Astrocyte (in vitro differentiated cells and primary cell): ENCODE measurements at regions not wholly inside any gene's neighbourhood (a gene's known extent, or its start where the extent isn't known, plus 50 kb on each side); places are given as distances from the start of the nearest gene placed in this dataset.

ENCODE experiments used
- DNase-seq: peaks from one replicate; pipeline ENCODE4 v3.0.0-alpha.2; 2010; ENCODE audit warnings: low read depth
- FAIRE-seq: peaks from 2 replicates; lab custom pipeline; 2011; peaks lifted over from hg19 to GRCh38; lab: Jason Lieb, UNC
- H2AFZ ChIP-seq: 2 replicates; pipeline ENCODE4 v1.6.0; 2012; ENCODE audit warnings: low read depth, low read length, inconsistent platforms
- H3K27ac ChIP-seq: 2 replicates; pipeline ENCODE4 v1.5.1; 2011; ENCODE audit warnings: low read depth, low read length, inconsistent platforms
- H3K27me3 ChIP-seq: 2 replicates; pipeline ENCODE4 v1.6.0; 2011; ENCODE audit warnings: low read length, inconsistent platforms; ENCODE audit not compliant: insufficient read depth
- H3K36me3 ChIP-seq: 2 replicates; pipeline ENCODE4 v1.5.1; 2011; ENCODE audit warnings: low read length, inconsistent platforms; ENCODE audit not compliant: insufficient read depth
- H3K4me1 ChIP-seq: 2 replicates; pipeline ENCODE4 v1.5.1; 2011; ENCODE audit warnings: low read length, inconsistent platforms; ENCODE audit not compliant: insufficient read depth
- H3K4me2 ChIP-seq: 2 replicates; pipeline ENCODE4 v1.6.0; 2012; ENCODE audit warnings: low read length, inconsistent platforms
- H3K4me3 ChIP-seq: 2 replicates; pipeline ENCODE4 v1.5.1; 2011; ENCODE audit warnings: low read depth, mild to moderate bottlenecking, low read length, inconsistent platforms; ENCODE audit not compliant: insufficient read depth
- H3K79me2 ChIP-seq: 2 replicates; pipeline ENCODE4 v1.6.0; 2012; ENCODE audit warnings: mild to moderate bottlenecking, low read length, inconsistent platforms; ENCODE audit not compliant: insufficient read depth
- H3K9ac ChIP-seq: 2 replicates; pipeline ENCODE4 v1.6.0; 2012; ENCODE audit warnings: mild to moderate bottlenecking, low read length, inconsistent platforms
- H3K9me3 ChIP-seq: 2 replicates; pipeline ENCODE4 v1.5.1; 2012; ENCODE audit warnings: low read depth, mild to moderate bottlenecking, low read length, inconsistent platforms; ENCODE audit not compliant: insufficient read depth
- H4K20me1 ChIP-seq: 2 replicates; pipeline ENCODE4 v1.6.0; 2012; ENCODE audit warnings: low read length, inconsistent platforms; ENCODE audit not compliant: insufficient read depth
- H3K27ac Mint-ChIP-seq: one replicate; pipeline ENCODE4 v1.8.0; 2021; ENCODE audit warnings: mild to moderate bottlenecking, mixed read lengths; ENCODE audit not compliant: unreplicated experiment
- H3K27me3 Mint-ChIP-seq: one replicate; pipeline ENCODE4 v1.8.0; 2021; ENCODE audit warnings: low read depth, mixed read lengths; ENCODE audit not compliant: unreplicated experiment
- H3K36me3 Mint-ChIP-seq: one replicate; pipeline ENCODE4 v1.8.0; 2021; ENCODE audit warnings: low read depth, mixed read lengths; ENCODE audit not compliant: unreplicated experiment
- H3K4me1 Mint-ChIP-seq: one replicate; pipeline ENCODE4 v1.8.0; 2021; ENCODE audit warnings: low read depth, mixed read lengths; ENCODE audit not compliant: unreplicated experiment
- H3K4me3 Mint-ChIP-seq: one replicate; pipeline ENCODE4 v1.8.0; 2021; ENCODE audit warnings: mild to moderate bottlenecking, moderate library complexity, mixed read lengths; ENCODE audit not compliant: unreplicated experiment
- H3K9me3 Mint-ChIP-seq: one replicate; pipeline ENCODE4 v1.8.0; 2021; ENCODE audit warnings: mild to moderate bottlenecking, mixed read lengths; ENCODE audit not compliant: unreplicated experiment
- EZH2 ChIP-seq: IDR thresholded peaks from 2 replicates; pipeline ENCODE4 v1.6.1; 2012; ENCODE audit warnings: mild to moderate bottlenecking, low read length, inconsistent platforms; ENCODE audit not compliant: insufficient read depth
- TF ChIP-seq, protein P1 (sequence below): IDR thresholded peaks from 2 replicates; pipeline ENCODE4 v1.5.1; 2011; ENCODE audit warnings: low read depth, mild to moderate bottlenecking, inconsistent platforms, low read length, moderate library complexity; ENCODE audit not compliant: insufficient read depth

- no peaks in the 10 kb centered on the region for H3K36me3 Mint-ChIP-seq
- no peaks in the 10 kb centered on the region for H3K36me3 ChIP-seq
- H3K4me1 ChIP-seq, result no peaks in the 10 kb centered on the region
- no peak overlapping the region for H3K4me3 ChIP-seq
- H3K9me3 Mint-ChIP-seq, result peaks cover 2% of the 10 kb centered on the region
- no peak for FAIRE-seq
- H3K27me3 ChIP-seq, result no peaks in the 10 kb centered on the region
- H3K79me2 ChIP-seq, result no peaks in the 10 kb centered on the region
- H3K4me1 Mint-ChIP-seq, result no peaks in the 10 kb centered on the region
- H3K27me3 Mint-ChIP-seq, result peaks cover 46% of the 10 kb centered on the region
- no peaks in the 10 kb centered on the region for H4K20me1 ChIP-seq
- H3K4me3 Mint-ChIP-seq, result no peak overlapping the region
- H3K9ac ChIP-seq, result no peak overlapping the region
- no peak overlapping the region for H3K27ac ChIP-seq
- DNase-seq, result no peak
- no peaks in the 10 kb centered on the region for H3K9me3 ChIP-seq
- H3K27ac Mint-ChIP-seq, result no peak overlapping the region
- H2AFZ ChIP-seq, result no peak overlapping the region
- TF ChIP-seq, protein P1, sequence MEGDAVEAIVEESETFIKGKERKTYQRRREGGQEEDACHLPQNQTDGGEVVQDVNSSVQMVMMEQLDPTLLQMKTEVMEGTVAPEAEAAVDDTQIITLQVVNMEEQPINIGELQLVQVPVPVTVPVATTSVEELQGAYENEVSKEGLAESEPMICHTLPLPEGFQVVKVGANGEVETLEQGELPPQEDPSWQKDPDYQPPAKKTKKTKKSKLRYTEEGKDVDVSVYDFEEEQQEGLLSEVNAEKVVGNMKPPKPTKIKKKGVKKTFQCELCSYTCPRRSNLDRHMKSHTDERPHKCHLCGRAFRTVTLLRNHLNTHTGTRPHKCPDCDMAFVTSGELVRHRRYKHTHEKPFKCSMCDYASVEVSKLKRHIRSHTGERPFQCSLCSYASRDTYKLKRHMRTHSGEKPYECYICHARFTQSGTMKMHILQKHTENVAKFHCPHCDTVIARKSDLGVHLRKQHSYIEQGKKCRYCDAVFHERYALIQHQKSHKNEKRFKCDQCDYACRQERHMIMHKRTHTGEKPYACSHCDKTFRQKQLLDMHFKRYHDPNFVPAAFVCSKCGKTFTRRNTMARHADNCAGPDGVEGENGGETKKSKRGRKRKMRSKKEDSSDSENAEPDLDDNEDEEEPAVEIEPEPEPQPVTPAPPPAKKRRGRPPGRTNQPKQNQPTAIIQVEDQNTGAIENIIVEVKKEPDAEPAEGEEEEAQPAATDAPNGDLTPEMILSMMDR, result no peak
- no peak for TF ChIP-seq EZH2
- H3K4me2 ChIP-seq, result no peak overlapping the region
These were observed 93.0 kb upstream of the FSTL4 start for GRCh38 chr5:133705331-133705730.

DNA sequence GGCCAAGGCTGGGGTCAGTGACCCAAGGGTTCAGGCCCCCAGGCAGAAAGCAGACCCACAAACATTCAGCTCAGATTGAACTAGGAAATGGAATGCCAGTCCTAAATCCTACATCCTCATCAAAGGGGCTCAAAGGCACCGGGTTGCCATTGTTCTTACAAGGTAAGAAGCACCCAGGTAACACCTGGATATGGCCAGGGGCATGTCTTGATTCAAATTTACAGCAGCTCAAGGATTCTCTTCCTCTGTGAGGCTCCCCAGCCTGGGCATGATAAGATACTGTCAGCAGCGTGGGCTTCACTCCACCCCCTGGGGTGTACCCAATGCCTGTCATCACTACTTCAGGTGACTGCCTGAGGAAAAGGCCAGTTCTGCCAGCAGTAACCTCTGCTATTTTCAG is 92.1 kb upstream of the FSTL4 start:
- no peaks in the 10 kb centered on the region for H3K79me2 ChIP-seq
- H3K4me1 ChIP-seq, result no peaks in the 10 kb centered on the region

GRCh38 chr5:133703935-133704334 is 91.6 kb upstream of the FSTL4 start:
- no peak for FAIRE-seq

More for the DNA sequence above, 92.1 kb upstream of the FSTL4 start:
- Histone ChIP-seq H3K9ac (no peak overlapping the region), H3K9me3 (no peaks in the 10 kb centered on the region), H3K36me3 (no peaks in the 10 kb centered on the region), H2AFZ (no peak overlapping the region), H3K27me3 (no peaks in the 10 kb centered on the region), H4K20me1 (no peaks in the 10 kb centered on the region), H3K4me2 (no peak overlapping the region), H3K27ac (no peak overlapping the region), H3K4me3 (no peak overlapping the region)
- Mint-ChIP-seq H3K4me3 (no peak overlapping the region), H3K27me3 (peaks cover 38% of the 10 kb centered on the region), H3K36me3 (peaks cover 4% of the 10 kb centered on the region), H3K27ac (no peak overlapping the region), H3K4me1 (no peaks in the 10 kb centered on the region), H3K9me3 (peaks cover 3% of the 10 kb centered on the region)
- TF ChIP-seq, protein P1, result no peak
- no peak for TF ChIP-seq EZH2
- FAIRE-seq, result no peak
- no peak for DNase-seq

More at GRCh38 chr5:133703935-133704334, 91.6 kb upstream of the FSTL4 start:
- H3K27me3 ChIP-seq, result no peaks in the 10 kb centered on the region
- no peaks in the 10 kb centered on the region for H3K36me3 ChIP-seq
- H3K4me2 ChIP-seq, result no peak overlapping the region
- H2AFZ ChIP-seq, result no peak overlapping the region
- H3K79me2 ChIP-seq, result no peaks in the 10 kb centered on the region
- TF ChIP-seq, protein P1, result no peak
- Mint-ChIP-seq H3K9me3 (peaks cover 3% of the 10 kb centered on the region), H3K4me3 (no peak overlapping the region), H3K27me3 (peaks cover 33% of the 10 kb centered on the region), H3K36me3 (peaks cover 4% of the 10 kb centered on the region), H3K4me1 (no peaks in the 10 kb centered on the region), H3K27ac (no peak overlapping the region)
- DNase-seq, result no peak
- H3K27ac ChIP-seq, result no peak overlapping the region
- H4K20me1 ChIP-seq, result no peaks in the 10 kb centered on the region
- no peaks in the 10 kb centered on the region for H3K9me3 ChIP-seq
- H3K9ac ChIP-seq, result no peak overlapping the region
- H3K4me3 ChIP-seq, result no peak overlapping the region
- no peaks in the 10 kb centered on the region for H3K4me1 ChIP-seq
